BE2C (cell line): ENCODE measurements at regions not wholly inside any gene's neighbourhood (a gene's known extent, or its start where the extent isn't known, plus 50 kb on each side); places are given as distances from the start of the nearest gene placed in this dataset.

Source experiments
- DNase-seq: peaks from one replicate; pipeline ENCODE4 v3.0.0-alpha.2; 2020
- H3K27me3 ChIP-seq: fragments of 250-450 bp; sonication (Bioruptor Pico); 2 replicates; pipeline ENCODE4 v1.5.1; 2020; ENCODE audit warnings: mild to moderate bottlenecking
- H3K36me3 ChIP-seq: fragments of 250-450 bp; sonication (Bioruptor Pico); 2 replicates; pipeline ENCODE4 v1.5.1; 2020; ENCODE audit warnings: mild to moderate bottlenecking
- H3K4me1 ChIP-seq: fragments of 250-450 bp; sonication (Bioruptor Pico); 2 replicates; pipeline ENCODE4 v1.5.1; 2020
- H3K4me3 ChIP-seq: 2 replicates; pipeline ENCODE4 v1.5.1; 2011; ENCODE audit warnings: low read depth, low read length
- H3K9me3 ChIP-seq: fragments of 250-450 bp; sonication (Bioruptor Pico); 2 replicates; pipeline ENCODE4 v1.5.1; 2020
- CTCF ChIP-seq: IDR thresholded peaks from 2 replicates; pipeline ENCODE4 v1.5.1; 2012; ENCODE audit warnings: mild to moderate bottlenecking, low read depth, low read length

GRCh38 chr1:69328186-69328585, 239.5 kb upstream of the LRRC7 start:
- Histone ChIP-seq H3K9me3 (no peaks in the 10 kb centered on the region), H3K36me3 (no peaks in the 10 kb centered on the region), H3K4me3 (no peak overlapping the region), H3K4me1 (no peaks in the 10 kb centered on the region), H3K27me3 (no peaks in the 10 kb centered on the region)
- no peak for DNase-seq
- no peak for TF ChIP-seq CTCF

GRCh38 chr1:69363236-69363635, 204.5 kb upstream of the LRRC7 start:
- H3K4me3 ChIP-seq, result no peak overlapping the region
- no peaks in the 10 kb centered on the region for H3K27me3 ChIP-seq
- no peak for TF ChIP-seq CTCF
- no peaks in the 10 kb centered on the region for H3K4me1 ChIP-seq
- no peaks in the 10 kb centered on the region for H3K36me3 ChIP-seq
- no peak for DNase-seq
- no peaks in the 10 kb centered on the region for H3K9me3 ChIP-seq

- no peaks in the 10 kb centered on the region for H3K27me3 ChIP-seq
- no peak for TF ChIP-seq CTCF
- no peaks in the 10 kb centered on the region for H3K9me3 ChIP-seq
- no peaks in the 10 kb centered on the region for H3K36me3 ChIP-seq
- no peak overlapping the region for H3K4me3 ChIP-seq
- no peak for DNase-seq
- no peaks in the 10 kb centered on the region for H3K4me1 ChIP-seq
Observed at GRCh38 chr1:69373520-69373919, 194.2 kb upstream of the LRRC7 start.

GRCh38 chr1:69376408-69376807, 191.3 kb upstream of the LRRC7 start:
- Histone ChIP-seq H3K4me1 (no peaks in the 10 kb centered on the region), H3K9me3 (no peaks in the 10 kb centered on the region), H3K4me3 (no peak overlapping the region), H3K36me3 (no peaks in the 10 kb centered on the region), H3K27me3 (no peaks in the 10 kb centered on the region)
- TF ChIP-seq CTCF, result no peak
- DNase-seq, result no peak

GRCh38 chr1:69377507-69377906, 190.2 kb upstream of the LRRC7 start:
- no peak overlapping the region for H3K4me3 ChIP-seq
- H3K27me3 ChIP-seq, result no peaks in the 10 kb centered on the region
- no peaks in the 10 kb centered on the region for H3K36me3 ChIP-seq
- TF ChIP-seq CTCF, result no peak
- no peaks in the 10 kb centered on the region for H3K9me3 ChIP-seq
- no peaks in the 10 kb centered on the region for H3K4me1 ChIP-seq
- DNase-seq, result no peak

- H3K4me1 ChIP-seq, result no peaks in the 10 kb centered on the region
- H3K36me3 ChIP-seq, result no peaks in the 10 kb centered on the region
- H3K9me3 ChIP-seq, result no peaks in the 10 kb centered on the region
- no peak overlapping the region for H3K4me3 ChIP-seq
- TF ChIP-seq CTCF, result no peak
- DNase-seq, result no peak
- no peaks in the 10 kb centered on the region for H3K27me3 ChIP-seq
Observed at GRCh38 chr1:69388044-69388443, 179.7 kb upstream of the LRRC7 start.
